Activated CD4-positive, alpha-beta T cell treated with anti-CD3 and anti-CD28 coated beads for 36 hours (primary cell): ENCODE measurements at regions not wholly inside any gene's neighbourhood (a gene's known extent, or its start where the extent isn't known, plus 50 kb on each side); places are given as distances from the start of the nearest gene placed in this dataset.

Experiments used
- ATAC-seq: fragments of 200-7000 bp; cut with Tn5 transposase; one replicate; pipeline ENCODE4 v1.10.0; 2021; ENCODE audit warnings: mild to moderate bottlenecking, moderate library complexity
- CTCF ChIA-PET: fragments of 350-600 bp; sonication (Branson Sonifier 250); formaldehyde crosslinking; loops from one replicate; lab custom pipeline; 2021; ENCODE audit warnings: antibody characterized with exemption; lab: Charles Lee
- POLR2A ChIA-PET: fragments of 350-600 bp; sonication (Branson Sonifier 250); formaldehyde crosslinking; loops from one replicate; lab custom pipeline; 2021; ENCODE audit warnings: antibody characterized with exemption, inconsistent platforms; lab: Charles Lee
- DNase-seq: peaks from one replicate; pipeline ENCODE4 v3.0.0-alpha.2; 2020
- H3K27ac Mint-ChIP-seq: one replicate; pipeline ENCODE4 v1.8.0; 2021; ENCODE audit warnings: mixed read lengths
- H3K27me3 Mint-ChIP-seq: one replicate; pipeline ENCODE4 v1.8.0; 2021; ENCODE audit warnings: mixed read lengths
- H3K36me3 Mint-ChIP-seq: one replicate; pipeline ENCODE4 v1.8.0; 2021; ENCODE audit warnings: low read depth, mixed read lengths
- H3K4me1 Mint-ChIP-seq: one replicate; pipeline ENCODE4 v1.8.0; 2021; ENCODE audit warnings: mixed read lengths
- H3K4me3 Mint-ChIP-seq: one replicate; pipeline ENCODE4 v1.8.0; 2021; ENCODE audit warnings: mild to moderate bottlenecking, moderate library complexity, mixed read lengths
- H3K9me3 Mint-ChIP-seq: one replicate; pipeline ENCODE4 v1.8.0; 2021; ENCODE audit warnings: low read depth, mixed read lengths
- intact Hi-C, 2 experiments: fragments of 100-400 bp; cut with DNase I in 1 of 2; cut with micrococcal nuclease in 1 of 2; formaldehyde crosslinking; loops; one replicate each; pipeline versions ENCODE4 v1.14.2 to v1.15.1; 2022 to 2024; cut with DNase I, micrococcal nuclease

DNA sequence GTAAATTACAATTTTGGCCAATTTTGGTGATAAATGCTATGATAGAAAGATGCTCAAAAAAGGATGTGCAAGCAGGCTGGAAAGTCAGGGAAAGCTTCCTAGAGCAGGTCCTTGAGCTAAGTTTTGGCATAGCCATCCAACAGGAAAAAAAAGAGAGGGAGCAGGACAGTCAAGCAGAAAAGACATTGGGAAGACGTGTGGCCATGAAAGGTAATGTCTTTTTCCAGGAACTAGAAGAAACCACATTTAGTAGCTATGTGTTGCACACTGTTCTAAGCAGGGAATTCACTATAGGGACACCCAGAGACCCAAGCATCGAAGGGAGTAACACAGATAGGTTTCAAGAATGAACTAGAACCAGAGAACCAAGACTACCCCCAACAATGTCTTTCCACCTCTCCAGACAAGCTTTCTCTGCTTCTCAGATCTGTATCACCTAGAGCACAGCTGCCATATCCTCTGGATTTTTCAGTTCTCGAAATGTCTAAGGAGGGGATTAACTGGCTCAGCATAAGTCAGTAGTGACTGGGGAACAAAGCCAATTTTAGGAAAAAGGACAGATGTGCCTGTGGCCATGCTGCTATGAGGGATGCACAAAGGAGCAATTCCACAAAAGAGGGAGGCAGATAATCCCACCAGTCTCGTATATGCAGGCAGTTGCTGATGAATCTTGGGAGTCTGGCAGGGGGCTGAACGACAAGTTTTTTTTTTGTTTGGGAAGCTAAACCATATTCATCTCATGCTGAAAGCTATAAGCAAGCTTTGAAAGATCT lies 97.1 kb upstream of the DAB1 start:
- Mint-ChIP-seq H3K4me3 (no peak overlapping the region), H3K27me3 (peaks cover 4% of the 10 kb centered on the region), H3K4me1 (no peaks in the 10 kb centered on the region), H3K36me3 (no peaks in the 10 kb centered on the region), H3K9me3 (no peaks in the 10 kb centered on the region), H3K27ac (no peak overlapping the region)
- ChIA-PET CTCF (interaction anchor here (0.5 to 0.6 kb wide), 2 partner anchors 101 to 314 kb away, joined by 3 read pairs; no protein-coding TSS in a partner anchor), POLR2A (no interaction called here)
- intact Hi-C loops = no loop called here
- ATAC-seq = no peak
- DNase-seq = no peak

DNA sequence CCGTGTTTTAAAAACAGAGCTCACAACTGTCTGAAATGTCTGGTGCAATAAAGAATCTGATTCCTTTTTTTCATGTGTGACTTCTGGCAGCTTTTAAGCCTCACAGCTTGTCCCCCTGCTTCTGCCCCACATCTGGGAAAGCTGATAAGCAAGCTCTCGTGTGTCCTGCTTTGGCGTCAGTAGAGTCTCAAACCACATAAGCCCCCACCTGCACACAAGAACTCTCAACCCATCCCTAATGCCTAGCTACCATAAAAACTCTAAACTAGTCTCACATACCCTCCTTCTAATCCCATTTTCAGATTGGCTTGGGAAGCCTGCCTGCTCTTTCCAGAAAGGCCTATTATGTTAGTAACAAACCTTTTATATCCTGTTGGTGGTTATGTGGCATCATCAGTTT lies 94.6 kb upstream of the DAB1 start:
- Mint-ChIP-seq H3K27me3 (peaks cover 8% of the 10 kb centered on the region), H3K36me3 (no peaks in the 10 kb centered on the region), H3K27ac (no peak overlapping the region), H3K4me1 (no peaks in the 10 kb centered on the region), H3K4me3 (no peak overlapping the region), H3K9me3 (no peaks in the 10 kb centered on the region)
- CTCF ChIA-PET = interaction anchor here (0.7 kb wide), 1 partner anchor 10 kb away, joined by 3 read pairs; no protein-coding TSS in a partner anchor
- intact Hi-C loops = no loop called here
- POLR2A ChIA-PET = no interaction called here
- ATAC-seq = no peak
- no peak for DNase-seq

DNA sequence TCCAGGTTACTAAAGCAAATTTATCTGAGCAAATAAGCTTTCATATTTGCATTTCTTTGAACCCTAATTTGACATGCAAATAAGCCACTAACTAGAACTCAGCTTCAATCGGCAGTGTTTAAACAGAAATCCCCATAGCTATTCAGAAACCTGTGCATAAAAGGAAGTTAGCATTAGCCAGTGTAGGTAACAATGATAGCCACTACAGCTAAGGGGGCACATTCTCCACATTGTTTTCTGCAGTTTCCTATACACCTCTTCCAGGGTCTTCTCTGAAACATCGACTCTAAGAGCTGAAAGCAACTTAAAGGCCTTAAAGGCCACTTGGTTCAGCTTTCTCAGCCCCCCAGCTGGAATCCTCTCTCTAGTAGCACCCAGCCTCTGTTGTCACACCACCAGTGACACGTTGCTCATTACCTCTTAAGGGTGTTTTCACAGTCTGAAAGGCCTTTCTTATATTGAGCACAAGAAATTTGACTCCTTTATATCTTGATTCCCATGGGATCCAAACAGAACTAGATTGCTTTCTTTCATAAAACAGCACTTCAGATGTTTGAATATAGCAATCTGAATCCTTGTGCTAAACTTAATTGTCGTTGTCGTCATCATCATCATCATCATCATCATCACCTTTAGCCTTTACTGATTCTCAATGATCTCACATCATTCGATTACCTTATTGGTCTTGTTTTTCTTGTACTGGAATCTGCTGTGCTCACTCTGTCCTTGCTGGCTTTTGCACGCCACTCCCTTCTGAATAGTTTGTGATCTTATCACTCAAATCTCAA lies 93.9 kb upstream of the DAB1 start:
- POLR2A ChIA-PET = no interaction called here

DNA sequence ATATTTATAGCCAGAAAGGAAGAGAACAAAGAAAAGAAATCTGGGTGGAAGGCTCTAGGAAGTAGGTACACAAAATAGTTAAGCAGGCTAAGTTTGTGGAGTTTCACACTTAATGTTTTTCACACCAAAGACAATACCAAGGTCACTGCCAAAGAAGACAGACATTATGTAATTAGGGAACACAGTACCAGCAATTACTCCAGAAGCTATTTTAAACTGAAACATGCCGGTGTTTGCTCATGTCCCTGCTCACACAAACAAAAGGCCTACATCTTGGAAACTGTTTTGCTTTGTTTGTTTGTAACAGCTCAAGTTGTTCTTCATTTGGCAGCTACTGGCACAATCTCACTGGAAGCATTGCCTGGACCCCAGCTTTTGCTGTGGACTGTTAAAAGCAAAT lies 88.5 kb upstream of the DAB1 start:
- no peak for DNase-seq
- no peak overlapping the region for H3K27ac Mint-ChIP-seq
- intact Hi-C loops = no loop called here
- H3K27me3 Mint-ChIP-seq = peaks cover 8% of the 10 kb centered on the region
- ChIA-PET POLR2A (interaction anchor here (0.6 kb wide), 1 partner anchor 32 kb away, joined by 3 read pairs; no protein-coding TSS in a partner anchor), CTCF (no interaction called here)
- H3K36me3 Mint-ChIP-seq = no peaks in the 10 kb centered on the region
- no peaks in the 10 kb centered on the region for H3K4me1 Mint-ChIP-seq
- H3K4me3 Mint-ChIP-seq = no peak overlapping the region
- ATAC-seq = no peak
- peaks cover 1% of the 10 kb centered on the region for H3K9me3 Mint-ChIP-seq

More for the DNA sequence above, 93.9 kb upstream of the DAB1 start:
- H3K27me3 Mint-ChIP-seq = peaks cover 10% of the 10 kb centered on the region
- peaks cover 1% of the 10 kb centered on the region for H3K9me3 Mint-ChIP-seq
- intact Hi-C loops = no loop called here
- no peaks in the 10 kb centered on the region for H3K4me1 Mint-ChIP-seq
- H3K36me3 Mint-ChIP-seq = no peaks in the 10 kb centered on the region
- CTCF ChIA-PET = no interaction called here
- no peak overlapping the region for H3K4me3 Mint-ChIP-seq
- no peak overlapping the region for H3K27ac Mint-ChIP-seq
- DNase-seq (no peak), ATAC-seq (no peak)

DNA sequence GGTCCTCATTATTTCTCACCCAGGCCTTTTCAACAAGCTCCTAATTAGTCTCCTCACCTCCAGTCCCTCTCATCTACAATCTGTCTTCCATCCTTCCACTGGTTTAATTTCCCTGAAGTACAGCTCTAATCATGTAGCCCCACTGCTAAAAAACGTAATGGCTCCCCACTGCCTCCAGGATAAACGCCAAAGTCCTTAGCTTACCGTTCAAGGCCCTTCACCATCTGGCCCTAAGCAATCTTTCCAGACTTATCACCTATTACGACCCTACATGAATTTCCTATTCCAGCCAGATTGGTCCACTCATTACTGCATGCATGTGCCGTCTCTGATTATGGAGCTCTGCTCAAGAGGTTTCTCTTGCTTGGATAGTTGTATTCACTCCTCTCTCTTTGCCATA lies 83.1 kb upstream of the DAB1 start:
- Mint-ChIP-seq H3K9me3 (no peaks in the 10 kb centered on the region), H3K4me3 (no peak overlapping the region), H3K27ac (no peak overlapping the region), H3K36me3 (no peaks in the 10 kb centered on the region), H3K4me1 (no peaks in the 10 kb centered on the region), H3K27me3 (no peaks in the 10 kb centered on the region)
- no peak for DNase-seq
- POLR2A ChIA-PET = no interaction called here
- intact Hi-C loops = no loop called here
- CTCF ChIA-PET = no interaction called here
- ATAC-seq = no peak

DNA sequence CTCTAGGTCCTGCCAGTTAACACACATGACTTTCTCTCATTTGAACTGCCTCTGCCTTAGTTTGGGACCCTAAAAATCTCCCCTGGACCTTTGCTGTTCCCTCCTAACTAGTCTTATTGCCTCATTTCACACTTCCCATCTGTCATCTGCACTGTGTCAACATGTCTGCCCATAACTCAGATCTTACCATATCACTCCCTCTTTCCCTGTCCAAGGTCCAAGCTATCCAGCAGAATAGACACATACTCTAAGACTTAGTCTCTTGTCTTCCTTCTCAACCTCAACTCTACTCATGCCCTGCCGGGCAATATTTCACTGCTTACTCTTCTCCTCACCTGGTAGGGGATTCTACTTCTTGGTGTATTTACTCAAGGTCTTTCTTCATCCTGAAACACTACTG lies 79.5 kb upstream of the DAB1 start:
- ChIA-PET POLR2A (no interaction called here), CTCF (no interaction called here)
- Mint-ChIP-seq H3K4me3 (no peak overlapping the region), H3K27ac (no peak overlapping the region), H3K9me3 (no peaks in the 10 kb centered on the region), H3K36me3 (no peaks in the 10 kb centered on the region), H3K27me3 (peaks cover 2% of the 10 kb centered on the region), H3K4me1 (no peaks in the 10 kb centered on the region)
- no peak for DNase-seq
- no peak for ATAC-seq
- intact Hi-C loops = no loop called here

DNA sequence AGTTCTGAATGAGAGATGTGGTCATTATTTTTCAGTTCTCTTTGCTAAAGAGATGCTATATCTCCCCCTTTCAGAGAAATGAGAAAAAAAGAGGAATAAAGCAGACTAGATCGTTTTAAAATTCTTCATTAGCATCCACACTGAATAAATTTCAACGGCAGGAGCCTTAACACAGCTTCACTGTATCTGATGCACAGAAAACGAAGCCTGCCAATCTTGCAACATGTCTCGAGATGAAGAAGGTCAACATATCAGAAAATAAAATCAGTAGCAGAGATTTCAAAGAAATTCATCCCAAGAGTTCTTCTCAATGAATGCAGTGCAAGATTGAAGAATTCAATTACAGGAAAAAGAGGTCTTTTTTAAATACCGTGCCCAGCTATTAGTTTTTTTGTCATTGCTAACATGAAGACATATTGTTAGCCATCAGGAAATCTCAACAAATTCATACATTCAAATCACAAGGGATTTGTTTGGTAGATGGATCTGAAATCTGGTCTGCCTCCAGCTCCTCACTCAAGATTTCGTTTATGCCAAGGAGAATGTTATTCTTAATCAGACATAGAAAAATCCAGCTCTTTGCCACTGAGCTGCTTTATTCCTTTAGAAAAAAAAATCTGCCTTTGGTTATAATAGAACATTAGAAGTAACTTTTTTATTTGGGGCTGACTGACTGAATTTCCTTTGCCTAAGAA lies 76.4 kb upstream of the DAB1 start:
- POLR2A ChIA-PET = no interaction called here
- no peak for ATAC-seq
- Mint-ChIP-seq H3K4me1 (no peaks in the 10 kb centered on the region), H3K9me3 (no peaks in the 10 kb centered on the region), H3K36me3 (no peaks in the 10 kb centered on the region), H3K4me3 (no peak overlapping the region), H3K27me3 (peaks cover 11% of the 10 kb centered on the region), H3K27ac (no peak overlapping the region)
- DNase-seq = no peak
- CTCF ChIA-PET = no interaction called here
- intact Hi-C loops = no loop called here

DNA sequence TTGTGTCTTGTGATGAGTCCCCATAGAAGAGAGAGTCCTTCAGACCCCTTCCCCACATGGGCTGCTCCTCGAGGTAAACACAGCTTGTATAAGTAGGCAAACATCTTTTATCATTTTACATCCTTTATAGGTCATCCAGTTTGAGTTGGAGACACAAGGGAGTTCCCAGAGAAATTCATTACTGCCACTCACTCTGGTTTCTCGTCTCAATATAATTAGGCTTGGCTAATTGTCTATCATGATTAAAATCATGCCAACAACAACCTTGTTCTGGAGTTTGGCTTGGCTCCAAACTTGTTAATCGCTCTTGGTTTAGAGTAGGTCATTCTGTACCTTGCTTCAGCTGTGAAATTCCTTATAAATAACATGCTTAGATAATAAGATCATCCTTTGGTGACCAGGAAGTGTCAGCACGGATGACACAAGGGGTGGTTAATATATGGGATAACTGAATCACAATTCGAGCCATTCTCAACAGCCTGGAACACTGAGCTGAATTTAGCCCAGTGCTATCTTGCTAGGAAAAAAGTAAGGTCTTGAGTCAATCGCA lies 70.7 kb upstream of the DAB1 start:
- CTCF ChIA-PET = no interaction called here
- intact Hi-C loops = no loop called here
- Mint-ChIP-seq H3K36me3 (no peaks in the 10 kb centered on the region), H3K4me1 (no peaks in the 10 kb centered on the region), H3K27me3 (peaks cover 14% of the 10 kb centered on the region), H3K9me3 (no peaks in the 10 kb centered on the region), H3K27ac (no peak overlapping the region), H3K4me3 (no peak overlapping the region)
- DNase-seq (no peak), ATAC-seq (no peak)
- POLR2A ChIA-PET = no interaction called here

DNA sequence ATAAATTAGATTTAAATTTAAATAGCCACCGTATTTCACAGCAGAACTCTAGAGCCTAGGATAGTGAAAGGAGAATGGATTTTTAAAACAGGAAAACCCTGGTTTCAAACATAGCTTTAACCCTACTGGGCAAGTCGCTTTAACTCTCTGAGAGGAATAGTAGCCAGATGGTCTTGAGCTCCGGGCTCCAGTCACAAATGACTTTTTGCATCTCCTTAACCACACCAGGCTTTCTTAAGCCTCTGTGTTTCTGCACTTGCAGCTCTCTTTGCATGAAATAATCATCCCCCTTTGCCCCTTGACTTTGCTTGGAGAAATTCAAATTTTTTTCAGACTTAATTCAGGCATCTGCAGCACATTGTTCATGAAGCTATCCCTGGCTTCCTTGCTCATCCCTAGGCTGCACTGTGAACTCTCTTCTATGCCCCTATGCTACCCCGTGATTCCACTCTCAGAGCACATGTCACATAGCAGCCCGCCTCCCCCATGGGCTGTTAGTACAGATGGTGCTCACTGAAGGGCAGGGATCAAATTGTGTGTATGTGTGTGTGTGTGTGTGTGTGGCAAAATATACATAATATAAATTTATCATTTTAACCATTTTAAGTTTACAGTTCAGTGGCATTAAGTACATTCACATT lies 68.8 kb upstream of the DAB1 start:
- POLR2A ChIA-PET = no interaction called here
- Mint-ChIP-seq H3K4me1 (no peaks in the 10 kb centered on the region), H3K36me3 (no peaks in the 10 kb centered on the region), H3K27ac (no peak overlapping the region), H3K4me3 (no peak overlapping the region), H3K27me3 (peaks cover 9% of the 10 kb centered on the region), H3K9me3 (no peaks in the 10 kb centered on the region)
- ATAC-seq = no peak
- no peak for DNase-seq
- CTCF ChIA-PET = interaction anchor here (0.8 kb wide), 1 partner anchor 78 kb away, joined by 3 read pairs; no protein-coding TSS in a partner anchor
- intact Hi-C loops = no loop called here

DNA sequence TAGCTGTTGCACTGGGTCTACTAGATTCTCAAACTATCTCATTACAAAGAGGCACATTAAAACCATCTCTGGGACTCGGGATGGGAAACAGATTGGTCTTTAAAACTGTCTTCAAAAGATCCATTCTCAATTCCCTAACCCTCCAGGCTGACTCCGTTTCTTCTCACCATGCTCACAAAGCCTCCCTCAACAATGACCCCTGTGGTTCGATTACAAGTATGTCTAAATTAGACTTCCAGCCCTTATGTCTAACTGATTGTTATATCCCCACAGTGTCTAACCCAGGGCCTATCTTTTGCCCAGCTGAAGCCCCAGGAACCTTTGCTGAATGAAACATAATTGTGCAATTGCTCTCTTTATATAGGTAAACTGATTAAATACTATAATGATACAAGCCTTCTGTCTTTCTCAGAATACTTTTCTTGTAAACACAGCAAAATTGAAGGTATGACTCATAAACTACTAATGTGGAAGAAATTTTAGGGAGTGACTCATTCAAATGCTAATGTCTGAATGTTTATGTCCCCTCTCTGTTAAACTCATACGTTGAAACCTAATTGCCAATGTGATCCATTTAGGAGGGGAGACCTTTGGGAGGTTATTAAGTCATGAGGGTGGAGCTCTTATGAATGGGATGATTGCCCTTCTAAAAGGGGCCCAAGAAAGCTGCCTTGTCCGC lies 65.6 kb upstream of the DAB1 start:
- no peak overlapping the region for H3K27ac Mint-ChIP-seq
- no peak overlapping the region for H3K4me3 Mint-ChIP-seq
- DNase-seq = no peak
- H3K9me3 Mint-ChIP-seq = no peaks in the 10 kb centered on the region
- intact Hi-C loops = no loop called here
- H3K4me1 Mint-ChIP-seq = no peaks in the 10 kb centered on the region
- peaks cover 2% of the 10 kb centered on the region for H3K27me3 Mint-ChIP-seq
- POLR2A ChIA-PET = interaction anchor here (0.6 kb wide), 1 partner anchor 269 kb away, joined by 12 read pairs; no protein-coding TSS in a partner anchor
- H3K36me3 Mint-ChIP-seq = no peaks in the 10 kb centered on the region
- CTCF ChIA-PET = no interaction called here
- ATAC-seq = no peak

DNA sequence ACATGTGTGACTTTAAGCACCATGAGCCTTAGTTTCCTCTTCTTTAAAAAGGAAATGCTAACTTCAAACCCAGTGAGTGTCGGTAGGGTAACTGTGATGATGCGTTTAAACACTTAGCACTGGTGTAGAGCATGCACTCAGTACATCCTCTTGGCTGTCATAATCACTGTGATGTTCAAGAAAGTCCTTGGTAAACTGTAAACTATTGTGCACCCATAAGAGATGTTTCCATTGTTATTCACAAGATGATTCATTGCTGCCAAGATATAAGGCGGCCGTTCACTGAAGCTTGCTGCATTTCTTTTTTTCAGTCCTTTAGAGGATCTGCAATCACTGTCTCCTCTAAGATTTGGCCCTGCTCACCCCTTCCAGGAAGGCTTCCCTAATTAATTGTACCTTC lies 61.8 kb upstream of the DAB1 start:
- CTCF ChIA-PET = no interaction called here
- Mint-ChIP-seq H3K27me3 (no peaks in the 10 kb centered on the region), H3K4me1 (no peaks in the 10 kb centered on the region), H3K27ac (no peak overlapping the region), H3K4me3 (no peak overlapping the region), H3K36me3 (no peaks in the 10 kb centered on the region), H3K9me3 (no peaks in the 10 kb centered on the region)
- no peak for ATAC-seq
- intact Hi-C loops = no loop called here
- no peak for DNase-seq
- POLR2A ChIA-PET = no interaction called here
